ENCODE measurements at regions not wholly inside any gene's neighbourhood (a gene's known extent, or its start where the extent isn't known, plus 50 kb on each side); places are given as distances from the start of the nearest gene placed in this dataset.

DNA sequence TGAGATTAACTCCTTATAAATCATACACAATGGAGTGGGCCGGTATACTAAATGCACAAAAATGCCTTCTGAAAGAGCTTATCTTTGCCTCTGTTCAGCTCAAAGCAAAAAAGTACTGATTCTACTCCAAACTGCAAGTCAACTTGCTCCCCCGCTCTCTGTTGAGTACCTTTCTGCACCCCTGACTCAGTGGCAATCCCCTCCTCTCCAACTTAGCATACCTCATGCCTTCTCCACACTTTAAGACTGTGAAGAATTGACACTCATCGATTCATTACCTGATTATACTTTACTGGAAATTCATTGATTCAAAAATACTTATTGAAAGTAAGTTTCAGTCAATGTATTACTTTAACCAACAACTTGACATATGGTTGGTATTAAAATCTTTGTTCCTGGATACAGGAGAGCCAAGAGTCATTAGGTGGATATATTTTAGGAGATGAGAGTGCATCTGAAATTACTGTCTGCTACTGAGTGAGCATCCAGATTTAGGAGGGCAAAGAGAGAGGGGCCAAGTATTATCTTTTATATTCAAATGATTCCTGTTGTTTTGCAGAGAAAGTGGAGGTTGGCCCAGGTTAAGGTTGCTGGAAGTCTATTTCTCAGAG lies 187.7 kb downstream of the ICOS start:
- no peaks in the 10 kb centered on the region for H3K27me3 Mint-ChIP-seq (ENCODE audit: unreplicated experiment)
- no peaks in the 10 kb centered on the region for H3K36me3 Mint-ChIP-seq (ENCODE audit: unreplicated experiment)
- no peaks in the 10 kb centered on the region for H3K9me3 Mint-ChIP-seq (ENCODE audit: unreplicated experiment)
- no peaks in the 10 kb centered on the region for H3K4me1 Mint-ChIP-seq (ENCODE audit: low read depth, unreplicated experiment)
- no peak for DNase-seq
- H3K27ac Mint-ChIP-seq (ENCODE audit: unreplicated experiment), result no peak overlapping the region
- TF ChIP-seq, protein P1, sequence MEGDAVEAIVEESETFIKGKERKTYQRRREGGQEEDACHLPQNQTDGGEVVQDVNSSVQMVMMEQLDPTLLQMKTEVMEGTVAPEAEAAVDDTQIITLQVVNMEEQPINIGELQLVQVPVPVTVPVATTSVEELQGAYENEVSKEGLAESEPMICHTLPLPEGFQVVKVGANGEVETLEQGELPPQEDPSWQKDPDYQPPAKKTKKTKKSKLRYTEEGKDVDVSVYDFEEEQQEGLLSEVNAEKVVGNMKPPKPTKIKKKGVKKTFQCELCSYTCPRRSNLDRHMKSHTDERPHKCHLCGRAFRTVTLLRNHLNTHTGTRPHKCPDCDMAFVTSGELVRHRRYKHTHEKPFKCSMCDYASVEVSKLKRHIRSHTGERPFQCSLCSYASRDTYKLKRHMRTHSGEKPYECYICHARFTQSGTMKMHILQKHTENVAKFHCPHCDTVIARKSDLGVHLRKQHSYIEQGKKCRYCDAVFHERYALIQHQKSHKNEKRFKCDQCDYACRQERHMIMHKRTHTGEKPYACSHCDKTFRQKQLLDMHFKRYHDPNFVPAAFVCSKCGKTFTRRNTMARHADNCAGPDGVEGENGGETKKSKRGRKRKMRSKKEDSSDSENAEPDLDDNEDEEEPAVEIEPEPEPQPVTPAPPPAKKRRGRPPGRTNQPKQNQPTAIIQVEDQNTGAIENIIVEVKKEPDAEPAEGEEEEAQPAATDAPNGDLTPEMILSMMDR (IDR thresholded peaks at IDR 0.05; ENCODE audit: partially characterized antibody, unreplicated experiment), result no peak
- no peak overlapping the region for H3K4me3 Mint-ChIP-seq (ENCODE audit: unreplicated experiment)

DNA sequence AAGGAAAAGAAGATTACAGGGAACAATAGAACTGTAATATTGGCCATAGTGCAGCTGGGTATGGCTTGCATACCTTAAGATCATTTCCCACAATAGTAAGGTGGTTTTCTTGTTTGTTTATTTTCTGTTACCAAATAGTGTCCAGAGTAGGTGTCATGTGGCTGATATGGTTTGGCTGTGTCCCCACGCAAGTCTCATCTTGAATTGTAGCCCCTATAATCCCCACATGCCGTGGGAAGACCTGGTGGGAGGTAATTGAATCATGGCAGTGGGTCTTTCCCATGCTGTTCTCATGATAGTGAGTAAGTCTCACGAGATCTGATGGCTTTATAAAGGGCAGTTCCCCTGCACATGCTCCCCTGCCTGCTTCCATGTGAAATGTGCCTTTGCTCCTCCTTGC lies 190.1 kb downstream of the ICOS start:
- DNase-seq, result no peak
- H3K27me3 Mint-ChIP-seq (ENCODE audit: unreplicated experiment), result no peaks in the 10 kb centered on the region
- H3K4me3 Mint-ChIP-seq (ENCODE audit: unreplicated experiment), result no peak overlapping the region

DNA sequence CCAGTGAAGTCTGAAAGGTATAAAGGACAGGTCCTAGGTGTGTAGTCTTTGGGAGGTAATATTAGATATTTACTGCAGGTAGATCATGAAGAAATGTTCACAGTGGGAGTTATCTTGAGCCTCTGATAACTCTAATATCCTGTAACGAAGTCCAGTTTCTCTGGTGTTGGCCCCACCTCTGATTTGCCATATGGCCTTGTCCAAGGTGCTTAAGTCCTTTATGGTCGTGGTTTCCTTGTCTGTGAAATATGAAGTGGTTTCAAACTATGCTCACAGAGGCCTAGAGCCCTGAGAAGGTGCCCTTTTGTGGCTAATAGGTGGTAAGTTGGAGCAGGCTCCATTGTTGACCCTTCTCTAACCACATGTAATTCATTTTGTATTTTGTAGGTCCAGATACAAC lies 190.7 kb downstream of the ICOS start:
- H3K27ac Mint-ChIP-seq (ENCODE audit: unreplicated experiment), result no peak overlapping the region
- H3K4me3 Mint-ChIP-seq (ENCODE audit: unreplicated experiment), result no peak overlapping the region
- no peaks in the 10 kb centered on the region for H3K9me3 Mint-ChIP-seq (ENCODE audit: unreplicated experiment)

More for the DNA sequence above, 190.1 kb downstream of the ICOS start:
- TF ChIP-seq, protein P1 (IDR thresholded peaks at IDR 0.05; ENCODE audit: partially characterized antibody, unreplicated experiment), result no peak
- H3K27ac Mint-ChIP-seq (ENCODE audit: unreplicated experiment), result no peak overlapping the region
- H3K4me1 Mint-ChIP-seq (ENCODE audit: low read depth, unreplicated experiment), result no peaks in the 10 kb centered on the region
- no peaks in the 10 kb centered on the region for H3K36me3 Mint-ChIP-seq (ENCODE audit: unreplicated experiment)
- no peaks in the 10 kb centered on the region for H3K9me3 Mint-ChIP-seq (ENCODE audit: unreplicated experiment)

DNA sequence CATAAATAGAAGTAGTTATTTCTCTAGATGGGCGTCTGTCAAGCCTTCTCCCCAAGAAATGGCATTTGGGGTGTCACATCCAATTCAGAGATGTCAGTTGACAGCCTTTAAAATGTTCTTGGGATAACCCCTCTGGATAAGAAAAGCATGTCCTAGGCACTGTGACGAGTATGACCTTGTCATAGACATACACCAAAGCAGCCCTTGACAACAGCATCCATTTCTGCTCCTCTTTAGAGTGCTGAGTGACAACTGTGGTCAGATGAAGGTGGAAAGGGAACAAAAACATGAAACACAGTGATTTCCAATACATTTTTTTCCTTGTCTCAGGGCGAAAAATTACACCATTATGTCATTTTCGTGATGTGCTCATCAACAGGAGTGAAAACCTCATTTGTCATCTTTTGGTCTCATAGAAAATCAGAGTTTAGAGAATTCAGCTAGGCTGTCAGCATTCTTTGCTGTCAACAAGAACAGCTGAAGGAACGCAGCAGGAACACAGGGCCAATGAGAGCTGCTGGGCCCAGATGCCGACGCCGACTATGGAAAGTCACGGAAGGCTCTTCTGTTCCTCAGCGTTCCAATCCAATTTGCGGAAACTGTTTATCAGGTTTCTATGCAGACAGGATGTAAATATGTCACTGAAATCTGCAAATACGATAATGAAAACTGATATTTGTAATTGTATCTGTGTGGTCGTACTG lies 193.2 kb downstream of the ICOS start:
- no peak for DNase-seq
- Mint-ChIP-seq H3K27me3 (ENCODE audit: unreplicated experiment) (no peaks in the 10 kb centered on the region), H3K36me3 (ENCODE audit: unreplicated experiment) (no peaks in the 10 kb centered on the region), H3K9me3 (ENCODE audit: unreplicated experiment) (no peaks in the 10 kb centered on the region), H3K4me3 (ENCODE audit: unreplicated experiment) (no peak overlapping the region), H3K4me1 (ENCODE audit: low read depth, unreplicated experiment) (no peaks in the 10 kb centered on the region), H3K27ac (ENCODE audit: unreplicated experiment) (no peak overlapping the region)
- TF ChIP-seq, protein P1 (IDR thresholded peaks at IDR 0.05; ENCODE audit: partially characterized antibody, unreplicated experiment), result no peak

More for the DNA sequence above, 190.7 kb downstream of the ICOS start:
- DNase-seq, result no peak
- Mint-ChIP-seq H3K27me3 (ENCODE audit: unreplicated experiment) (no peaks in the 10 kb centered on the region), H3K36me3 (ENCODE audit: unreplicated experiment) (no peaks in the 10 kb centered on the region), H3K4me1 (ENCODE audit: low read depth, unreplicated experiment) (no peaks in the 10 kb centered on the region)
- TF ChIP-seq, protein P1 (IDR thresholded peaks at IDR 0.05; ENCODE audit: partially characterized antibody, unreplicated experiment), result no peak

DNA sequence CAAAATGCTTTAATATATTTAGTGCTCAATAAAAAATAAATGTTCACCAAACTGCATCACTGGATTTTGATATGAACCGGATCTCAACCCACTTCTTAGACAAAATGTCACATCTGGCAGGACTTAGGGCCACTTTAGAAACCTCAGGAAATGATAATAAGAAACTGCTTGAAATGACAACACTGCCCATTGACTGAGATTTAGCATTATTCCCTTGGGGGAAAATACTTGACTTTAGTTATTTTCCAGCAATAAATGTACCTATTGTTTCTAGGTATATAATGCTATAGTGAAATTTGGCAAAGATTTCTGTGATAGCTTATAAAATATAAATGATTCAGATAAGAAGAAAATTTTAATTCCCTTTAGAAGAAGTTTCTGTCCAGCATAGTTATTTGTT lies 195.1 kb downstream of the ICOS start:
- Mint-ChIP-seq H3K36me3 (ENCODE audit: unreplicated experiment) (no peaks in the 10 kb centered on the region), H3K4me1 (ENCODE audit: low read depth, unreplicated experiment) (no peaks in the 10 kb centered on the region), H3K9me3 (ENCODE audit: unreplicated experiment) (no peaks in the 10 kb centered on the region), H3K4me3 (ENCODE audit: unreplicated experiment) (no peak overlapping the region), H3K27ac (ENCODE audit: unreplicated experiment) (no peak overlapping the region), H3K27me3 (ENCODE audit: unreplicated experiment) (no peaks in the 10 kb centered on the region)
- DNase-seq, result no peak
- TF ChIP-seq, protein P1 (IDR thresholded peaks at IDR 0.05; ENCODE audit: partially characterized antibody, unreplicated experiment), result no peak
